KBM-7 (cell line): ENCODE measurements at regions not wholly inside any gene's neighbourhood (a gene's known extent, or its start where the extent isn't known, plus 50 kb on each side); places are given as distances from the start of the nearest gene placed in this dataset.
A peak's percentile ranks its signal among the peaks of the same experiment; 100 is the strongest.

Experiments
- DNase-seq: peaks from one replicate; pipeline ENCODE4 v3.0.0-alpha.2; 2015
- in situ Hi-C: fragments of 300-500 bp; cut with MboI; formaldehyde crosslinking; loops from 2 replicates; pipeline ENCODE4 v1.14.3; 2020; ENCODE audit warnings: low sequenced_read_pairs, low pct_unique_long_range_greater_than_20kb, mixed read lengths

GRCh38 chr20:40467703-40468411 lies 221.2 kb downstream of the MAFB start:
- in situ Hi-C loops, result no loop called here
- DNase-seq, result no peak

- in situ Hi-C loops, result no loop called here
- DNase-seq, result no peak
These were observed 222.0 kb downstream of the MAFB start for GRCh38 chr20:40467067-40467466.

- in situ Hi-C loops, result no loop called here
- no peak for DNase-seq
These were observed 224.3 kb downstream of the MAFB start for GRCh38 chr20:40464731-40465208.

GRCh38 chr20:40463171-40463570 lies 225.9 kb downstream of the MAFB start:
- DNase-seq, result no peak
- in situ Hi-C loops, result no loop called here

- in situ Hi-C loops, result no loop called here
- no peak for DNase-seq
These were observed 226.5 kb downstream of the MAFB start for GRCh38 chr20:40462566-40462965.

GRCh38 chr20:40459299-40459698 lies 229.7 kb downstream of the MAFB start:
- in situ Hi-C loops, result no loop called here
- no peak for DNase-seq

GRCh38 chr20:40457404-40457803 lies 231.6 kb downstream of the MAFB start:
- DNase-seq, result no peak
- in situ Hi-C loops, result no loop called here

- DNase-seq, result no peak
- in situ Hi-C loops, result no loop called here
These were observed 236.3 kb downstream of the MAFB start for GRCh38 chr20:40452758-40453157.

- no peak for DNase-seq
- in situ Hi-C loops, result no loop called here
These were observed 237.5 kb downstream of the MAFB start for GRCh38 chr20:40451552-40451951.

GRCh38 chr20:40449974-40450616 lies 238.9 kb downstream of the MAFB start:
- in situ Hi-C loops, result no loop called here
- DNase-seq, result no peak

GRCh38 chr20:40449144-40449690 lies 239.8 kb downstream of the MAFB start:
- no peak for DNase-seq
- in situ Hi-C loops, result no loop called here

GRCh38 chr20:40446888-40447287 lies 242.1 kb downstream of the MAFB start:
- DNase-seq, result no peak
- in situ Hi-C loops, result no loop called here

- in situ Hi-C loops, result no loop called here
- DNase-seq, result no peak
These were observed 244.5 kb downstream of the MAFB start for GRCh38 chr20:40444516-40444915.

- in situ Hi-C loops, result no loop called here
- no peak for DNase-seq
These were observed 245.3 kb downstream of the MAFB start for GRCh38 chr20:40443753-40444152.

GRCh38 chr20:40442181-40442963 lies 246.7 kb downstream of the MAFB start:
- peak; percentile 1 for DNase-seq
- in situ Hi-C loops, result no loop called here

GRCh38 chr20:40441771-40442170 lies 247.3 kb downstream of the MAFB start:
- no peak for DNase-seq
- in situ Hi-C loops, result no loop called here

- DNase-seq, result no peak
These were observed 250.7 kb downstream of the MAFB start for GRCh38 chr20:40438161-40438830.

GRCh38 chr20:40436011-40436410 lies 253.0 kb downstream of the MAFB start:
- no peak for DNase-seq
- in situ Hi-C loops, result no loop called here

More at GRCh38 chr20:40438161-40438830, 250.7 kb downstream of the MAFB start:
- in situ Hi-C loops, result no loop called here

GRCh38 chr20:40435146-40435895 lies 253.7 kb downstream of the MAFB start:
- no peak for DNase-seq
- in situ Hi-C loops, result no loop called here
